ENCODE measurements at regions not wholly inside any gene's neighbourhood (a gene's known extent, or its start where the extent isn't known, plus 50 kb on each side); places are given as distances from the start of the nearest gene placed in this dataset.

DNA sequence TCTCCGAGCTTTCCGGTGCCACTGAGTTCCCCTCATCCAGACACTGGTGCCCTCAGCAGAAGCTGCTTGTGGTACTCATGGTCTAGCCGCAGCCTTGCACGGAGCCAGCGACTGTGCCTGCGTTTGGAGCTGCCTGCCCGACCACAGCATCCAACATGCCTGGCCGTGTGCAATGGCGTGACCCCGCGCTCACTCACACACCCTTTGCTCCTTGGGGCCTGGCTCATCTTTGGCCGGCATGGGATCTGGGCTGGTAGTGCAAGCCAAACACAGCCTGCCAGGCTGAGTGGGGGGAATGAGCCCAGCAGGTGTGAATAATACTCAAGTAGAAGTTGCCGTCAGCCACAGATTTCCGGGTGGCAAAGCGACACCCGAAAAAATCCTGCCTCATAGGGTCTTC, 1178.7 kb upstream of the GBE1 start:
- no peak for DNase-seq (ENCODE audit: low read depth)

DNA sequence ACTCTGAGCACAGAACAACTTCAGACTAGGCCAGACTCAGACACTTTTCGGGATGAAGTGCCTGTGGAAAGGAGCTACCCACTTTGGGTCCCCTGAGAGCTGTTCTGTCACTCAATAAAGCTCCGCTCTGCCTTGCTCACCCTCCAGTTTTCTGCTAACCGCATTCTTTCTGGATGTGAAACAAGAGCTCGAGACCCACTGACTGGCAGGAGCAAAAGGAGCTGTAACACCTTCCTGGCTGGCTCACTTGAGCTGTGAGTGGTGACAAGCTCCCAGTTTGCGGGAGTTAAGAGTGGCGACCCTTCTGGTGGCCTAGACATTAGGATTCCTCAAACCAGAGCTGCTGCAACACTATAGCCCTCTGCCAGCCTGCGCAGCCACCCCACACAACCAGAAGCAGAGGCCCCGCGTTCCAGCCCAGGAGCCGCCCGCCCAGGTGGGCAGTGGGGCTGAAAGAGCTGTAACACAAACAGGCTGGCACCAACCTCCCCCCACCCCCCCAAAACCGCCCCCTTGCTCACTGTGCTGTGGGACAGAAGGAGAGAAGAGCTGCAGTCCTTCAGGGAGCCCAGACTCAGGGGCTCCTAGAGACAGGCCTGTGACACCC, 1178.1 kb upstream of the GBE1 start:
- DNase-seq (ENCODE audit: low read depth): no peak

DNA sequence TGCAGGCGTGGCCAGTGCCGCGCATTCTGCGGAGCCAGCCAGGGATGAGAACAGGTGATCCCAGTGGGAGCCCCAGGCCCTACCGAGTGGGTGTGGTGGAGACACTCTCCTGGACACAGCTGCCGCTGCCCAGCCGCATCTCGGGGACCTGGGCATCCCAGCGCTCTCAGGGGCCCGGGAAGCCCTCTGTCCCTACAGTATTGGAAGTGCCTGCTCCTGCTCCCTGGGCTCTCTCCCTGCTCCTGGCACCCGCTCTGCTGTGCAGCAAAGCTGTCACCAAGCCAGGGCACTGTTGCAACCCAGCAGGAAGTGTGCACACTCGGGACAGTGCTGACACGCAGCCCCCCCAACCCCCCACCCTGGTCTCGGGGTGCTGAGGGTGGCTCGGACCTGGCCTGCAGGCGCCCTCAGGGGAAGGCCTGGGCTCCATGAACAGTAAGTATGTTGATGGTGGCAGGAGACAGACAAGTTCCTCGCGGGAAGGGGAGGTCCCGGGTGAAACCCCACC, 1177.4 kb upstream of the GBE1 start:
- DNase-seq (ENCODE audit: low read depth): no peak

DNA sequence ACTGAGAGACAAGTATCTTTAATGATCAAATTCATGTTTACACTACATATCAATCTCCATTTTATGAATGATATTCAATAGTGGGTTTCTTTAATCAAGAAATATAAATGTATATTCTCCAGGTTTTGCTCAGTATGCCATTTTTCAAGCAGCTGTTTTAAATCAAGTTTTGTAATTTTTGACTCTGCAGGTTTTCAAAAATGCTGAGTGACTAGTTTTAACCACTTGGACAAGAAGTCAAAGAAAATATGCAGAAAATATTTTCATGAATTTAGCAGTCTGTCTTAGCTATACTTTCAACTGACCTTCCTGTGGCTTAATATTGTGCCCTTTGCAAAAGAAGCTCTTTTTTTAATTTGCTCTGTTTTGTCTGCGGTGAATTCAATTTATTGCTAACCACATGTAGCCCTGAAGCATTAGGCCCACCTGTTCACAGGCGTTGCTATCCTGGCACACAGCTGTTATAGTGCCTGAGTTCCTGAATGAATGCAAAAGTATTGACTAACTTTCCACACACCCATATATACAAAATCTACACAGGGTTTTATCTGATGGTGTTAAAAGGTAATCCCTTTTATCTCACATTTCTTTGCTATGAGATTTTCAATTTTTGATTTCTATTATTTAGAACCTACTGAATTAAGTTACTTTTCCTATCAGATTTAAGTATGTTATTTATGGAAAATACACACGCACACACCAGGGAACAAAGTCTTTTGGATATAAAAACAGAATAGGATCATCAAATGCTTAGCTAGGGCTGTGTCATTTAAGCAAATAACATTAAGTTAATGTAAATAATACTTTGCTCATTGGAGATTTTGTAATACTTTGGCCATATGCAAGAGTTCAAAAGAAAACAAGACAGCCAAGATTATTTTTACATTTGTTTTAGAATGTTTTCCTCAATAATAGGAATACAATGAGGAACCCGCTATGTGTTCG, 1166.1 kb upstream of the GBE1 start:
- DNase-seq (ENCODE audit: low read depth): no peak

DNA sequence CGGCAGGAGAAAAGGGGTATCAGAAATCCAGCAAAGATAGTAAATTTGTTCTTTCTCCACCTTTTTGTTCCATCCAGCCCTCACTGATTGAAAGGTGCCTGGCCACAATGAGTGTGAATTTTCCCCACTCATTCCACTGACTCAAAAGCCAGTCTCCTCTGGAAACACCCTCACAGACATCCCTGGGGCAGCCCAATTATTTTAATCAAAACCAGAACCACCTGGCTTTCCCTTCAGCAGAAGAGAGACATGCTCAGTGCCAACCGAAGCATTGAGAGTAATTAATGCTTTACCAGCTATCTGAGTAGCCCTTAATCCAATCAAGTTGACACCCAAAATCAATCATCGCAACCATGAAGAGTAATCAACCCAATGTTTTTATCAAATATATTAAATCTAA, 1129.6 kb upstream of the GBE1 start:
- no peak for DNase-seq (ENCODE audit: low read depth)

DNA sequence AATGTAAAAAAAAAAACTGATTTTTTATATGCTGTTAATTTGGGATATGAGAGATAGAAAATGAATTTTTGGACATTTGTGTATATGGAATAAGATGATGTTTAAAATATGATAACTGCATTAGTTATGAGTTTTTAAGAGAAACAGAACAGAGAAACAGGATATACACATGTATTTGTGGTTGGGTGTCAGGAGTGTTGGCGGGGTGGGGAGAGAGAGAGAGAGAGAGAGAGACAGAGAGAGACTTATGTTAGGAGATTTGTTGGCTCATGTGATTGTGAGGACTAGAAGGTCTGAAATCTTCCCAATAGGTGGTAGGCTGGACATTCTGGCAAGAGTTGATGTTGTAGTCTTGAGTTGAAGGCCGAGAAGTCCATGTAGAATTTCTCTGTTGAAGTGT, 1121.6 kb upstream of the GBE1 start:
- no peak for DNase-seq (ENCODE audit: low read depth)

DNA sequence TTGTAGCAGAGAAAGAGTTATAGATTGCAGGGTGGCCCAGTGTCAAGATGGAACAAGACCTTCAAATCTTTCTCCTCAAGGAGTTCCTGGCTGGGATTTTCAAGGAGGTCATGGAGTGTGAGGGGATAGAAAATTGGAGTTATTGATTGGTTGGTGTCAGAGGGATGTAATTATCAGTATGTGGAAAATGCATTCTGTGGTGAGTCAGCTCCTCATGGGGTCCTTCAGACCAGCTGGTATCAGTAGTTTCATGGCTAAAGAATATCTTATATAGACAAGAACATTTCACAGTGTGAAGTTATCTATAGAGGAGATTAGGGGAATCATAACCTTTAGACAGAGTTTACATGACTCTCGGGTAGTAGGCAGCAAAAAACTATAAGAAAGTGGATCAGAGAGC, 1114.0 kb upstream of the GBE1 start:
- no peak for DNase-seq (ENCODE audit: low read depth)

DNA sequence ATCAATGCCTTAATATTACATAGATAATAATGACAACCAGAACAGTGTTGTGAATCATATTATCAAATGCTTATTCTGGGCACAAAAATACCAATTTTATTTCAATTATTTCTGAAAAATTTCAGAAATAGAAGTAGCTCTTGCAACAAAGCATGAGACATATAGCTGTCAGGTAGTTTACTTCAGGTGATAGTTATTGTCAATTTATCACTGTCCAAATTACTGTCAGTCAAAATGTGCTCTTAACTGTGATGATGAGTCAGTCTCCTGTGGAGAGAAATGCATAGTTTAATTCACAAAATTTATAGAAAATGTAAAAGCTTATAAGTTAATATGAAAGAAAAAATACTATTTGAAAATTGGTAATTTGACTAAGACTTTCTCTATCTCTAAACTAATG, 1078.4 kb upstream of the GBE1 start:
- no peak for DNase-seq (ENCODE audit: low read depth)

DNA sequence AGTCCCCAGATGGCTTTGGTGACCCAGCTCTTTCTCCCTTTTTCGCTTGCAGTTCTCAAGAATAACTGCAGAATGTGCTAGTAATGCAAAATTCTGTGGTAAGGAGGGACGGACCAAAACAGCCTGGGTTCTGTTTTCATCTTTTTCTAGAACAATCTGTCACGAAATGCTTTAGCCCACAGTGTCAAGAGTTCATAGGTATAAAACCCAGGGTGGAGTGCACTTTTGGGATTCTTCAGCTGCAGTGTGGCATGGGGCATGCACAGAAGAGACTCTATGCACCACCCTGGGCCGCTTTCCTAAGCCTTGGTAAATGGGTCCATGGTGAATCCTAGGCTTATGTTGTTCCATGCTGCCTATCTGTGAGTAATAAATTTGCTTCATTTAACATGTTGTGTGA, 1072.7 kb upstream of the GBE1 start:
- no peak for DNase-seq (ENCODE audit: low read depth)

DNA sequence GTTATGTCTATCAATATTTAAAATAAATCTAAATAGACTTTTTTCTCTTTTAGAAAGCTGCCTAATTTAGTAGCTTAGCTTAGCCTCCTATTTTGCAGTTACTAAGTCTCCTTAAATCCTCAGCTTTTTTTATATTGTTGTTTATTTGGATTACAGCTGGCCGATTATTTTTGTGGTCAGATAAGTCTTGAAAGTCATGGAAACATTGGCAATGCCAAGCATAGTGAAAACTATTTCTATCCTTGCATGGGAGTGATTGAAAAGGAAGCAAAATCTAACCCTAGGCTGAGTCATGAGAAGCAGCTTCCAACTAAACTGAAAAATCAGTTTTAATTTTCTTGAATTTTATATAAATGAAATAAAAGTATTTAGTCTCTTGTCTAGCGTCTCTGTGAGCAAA, 1063.0 kb upstream of the GBE1 start:
- no peak for DNase-seq (ENCODE audit: low read depth)

DNA sequence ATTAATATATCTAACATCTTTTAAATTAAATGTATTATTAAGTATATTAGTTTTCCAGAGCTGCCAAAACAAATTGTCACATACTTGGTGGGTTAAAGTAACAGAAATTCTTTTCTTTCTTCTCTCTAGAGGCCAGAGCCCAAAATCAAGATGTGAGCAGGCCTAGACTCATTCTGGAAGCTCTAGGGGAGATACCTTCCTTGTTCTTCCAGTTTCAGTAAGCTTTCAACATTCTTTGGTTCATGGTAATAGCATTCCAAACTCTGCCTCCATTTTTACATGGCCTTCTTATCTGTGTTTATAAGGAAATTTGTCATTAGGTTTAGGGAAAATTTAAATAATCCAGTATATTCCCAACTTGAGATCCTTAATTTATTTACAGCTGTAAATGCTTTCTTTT, 1054.6 kb upstream of the GBE1 start:
- DNase-seq (ENCODE audit: low read depth): no peak

DNA sequence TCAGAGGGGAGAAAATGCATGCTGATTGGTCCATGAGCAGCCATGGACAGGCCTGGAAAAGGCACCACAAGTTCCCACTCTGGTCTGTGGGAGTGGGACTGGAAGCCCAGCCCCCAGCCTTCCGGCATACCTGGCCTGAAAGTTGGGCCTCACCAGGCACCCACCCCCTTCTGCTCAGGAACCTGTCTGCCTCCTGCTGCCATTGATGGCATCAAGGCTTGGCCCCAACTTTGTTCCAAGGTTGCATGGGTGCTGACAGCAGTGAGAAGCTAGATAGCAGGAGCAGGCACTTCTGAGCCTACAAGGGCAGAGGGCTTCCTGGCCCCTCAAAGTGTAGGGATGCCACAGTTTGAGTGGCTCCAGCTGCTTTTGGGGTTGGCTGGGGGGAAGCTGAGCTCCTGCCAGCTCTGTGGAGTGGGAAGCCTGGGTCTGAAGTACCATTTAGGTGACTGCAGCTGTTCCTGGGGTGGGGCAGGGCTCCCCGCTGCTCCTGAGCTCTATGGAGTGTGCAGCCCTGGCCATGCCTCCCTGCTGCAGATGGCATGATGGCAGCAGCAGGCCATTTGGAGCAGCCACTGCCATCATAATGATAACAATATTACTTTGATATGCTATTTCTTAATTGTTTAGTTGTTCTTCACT, 1054.1 kb upstream of the GBE1 start:
- DNase-seq (ENCODE audit: low read depth): no peak

DNA sequence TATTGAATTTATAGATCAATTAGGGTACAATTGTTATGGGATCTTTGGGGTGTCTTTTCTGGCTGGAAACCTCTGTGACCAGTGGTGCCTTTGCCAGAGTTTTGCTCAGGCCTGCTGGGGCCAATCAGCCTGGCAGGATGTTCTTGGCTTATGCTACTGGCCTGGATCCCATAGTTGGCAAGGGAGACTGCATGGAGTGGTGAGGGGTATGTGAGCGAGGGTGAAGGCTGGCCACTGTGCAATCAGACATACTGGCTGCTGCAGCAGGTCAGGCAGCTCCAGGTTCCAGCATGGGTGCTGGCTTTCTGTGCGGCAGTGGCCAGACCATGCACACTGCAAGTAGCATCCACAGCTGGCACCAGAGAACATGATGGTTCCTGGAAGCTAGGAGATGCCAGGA, 1053.2 kb upstream of the GBE1 start:
- DNase-seq (ENCODE audit: low read depth): no peak

DNA sequence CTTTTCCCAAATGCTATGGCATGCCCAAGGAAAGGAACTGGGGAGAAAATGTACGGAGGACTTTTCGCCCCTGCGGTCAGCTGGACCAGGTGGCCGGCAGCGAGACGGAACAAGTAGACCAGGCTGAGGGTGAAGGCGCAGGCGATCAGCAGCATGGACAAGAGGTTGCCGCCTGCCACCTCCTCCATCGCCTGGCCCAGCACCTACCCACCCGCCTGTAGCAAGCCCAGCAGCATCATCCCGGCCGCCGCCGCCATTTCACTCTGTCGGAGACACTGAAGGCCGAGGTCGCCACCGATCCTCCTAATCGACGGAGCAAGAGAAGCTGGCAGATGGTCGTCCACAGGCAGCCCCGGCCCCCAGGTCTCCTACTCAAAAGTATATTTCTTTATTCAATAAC, 1046.3 kb upstream of the GBE1 start:
- DNase-seq (ENCODE audit: low read depth): no peak

DNA sequence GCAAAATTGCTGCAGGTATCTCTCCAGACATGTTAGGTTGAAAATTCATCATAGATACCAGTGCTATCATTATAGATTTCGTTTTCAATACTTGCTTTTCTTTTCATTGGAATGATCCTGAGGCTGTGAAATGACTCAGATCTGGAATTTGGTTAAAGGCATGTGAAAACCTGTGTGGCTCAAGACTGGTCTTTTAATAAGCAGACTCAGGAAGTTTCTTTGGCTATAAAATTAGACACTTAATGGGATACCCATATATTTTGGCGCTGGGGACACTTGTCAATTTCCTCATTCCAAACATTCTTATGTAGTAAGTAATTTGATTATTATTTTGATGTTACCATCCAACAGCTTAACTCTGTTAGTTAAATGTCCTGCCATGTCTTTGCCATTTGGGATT, 1041.1 kb upstream of the GBE1 start:
- no peak for DNase-seq (ENCODE audit: low read depth)

DNA sequence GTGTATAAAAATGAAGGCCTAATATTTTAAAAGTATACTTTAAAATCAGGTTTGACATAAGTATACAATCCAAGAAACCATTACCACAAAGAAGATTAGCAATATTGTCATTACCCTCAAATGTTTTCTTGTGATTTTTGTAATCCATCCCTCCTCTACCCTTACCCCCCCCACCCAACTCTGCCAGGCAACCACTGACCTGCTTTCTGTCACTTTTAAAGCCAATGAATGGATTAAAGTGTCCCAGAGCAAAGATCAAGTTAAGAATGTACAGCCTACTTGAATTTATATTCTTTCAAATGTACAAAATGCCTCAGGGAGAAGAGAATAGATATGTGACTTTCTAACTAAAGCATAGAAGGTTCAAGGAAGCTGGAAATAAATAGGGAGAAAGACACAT, 1038.8 kb upstream of the GBE1 start:
- no peak for DNase-seq (ENCODE audit: low read depth)

DNA sequence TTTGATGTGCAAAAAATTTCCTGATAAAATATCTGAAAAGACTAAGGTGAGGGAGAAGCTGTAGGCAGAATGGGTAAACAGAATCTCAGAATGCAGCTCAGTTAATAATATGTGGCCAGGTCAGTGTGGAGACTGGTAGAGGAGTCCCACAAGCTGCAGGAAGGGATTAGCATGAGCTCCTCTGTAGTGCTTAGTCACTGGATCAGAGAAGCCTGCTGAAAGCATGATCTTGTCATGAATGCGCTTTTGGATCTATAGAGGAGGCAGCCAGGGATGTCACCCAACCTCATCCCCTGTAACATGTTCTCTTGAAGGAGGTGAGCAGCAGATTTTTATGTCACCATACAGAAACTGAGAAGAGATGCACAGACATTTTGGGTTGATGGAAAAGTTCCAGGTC, 1035.3 kb upstream of the GBE1 start:
- DNase-seq (ENCODE audit: low read depth): no peak

DNA sequence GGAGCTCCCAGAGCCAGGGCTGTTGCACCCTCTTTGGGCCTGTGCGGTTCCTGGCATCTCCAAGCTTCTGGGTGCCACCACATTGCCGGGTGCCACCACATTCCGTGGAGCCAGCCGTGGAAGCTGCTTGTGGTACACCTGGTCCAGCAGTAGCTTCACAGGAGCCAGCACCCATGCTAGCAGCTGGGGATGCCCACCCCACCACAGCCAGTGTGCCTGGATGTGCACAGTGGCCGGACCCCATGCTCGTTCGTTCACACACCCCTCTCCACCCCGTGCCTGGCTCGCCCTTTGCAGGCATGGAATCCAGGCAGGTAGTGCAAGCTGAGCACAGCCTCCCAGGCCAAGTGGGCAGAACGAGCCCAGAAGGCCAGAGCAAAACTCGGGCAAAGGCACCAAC, 1029.8 kb upstream of the GBE1 start:
- DNase-seq (ENCODE audit: low read depth): no peak

DNA sequence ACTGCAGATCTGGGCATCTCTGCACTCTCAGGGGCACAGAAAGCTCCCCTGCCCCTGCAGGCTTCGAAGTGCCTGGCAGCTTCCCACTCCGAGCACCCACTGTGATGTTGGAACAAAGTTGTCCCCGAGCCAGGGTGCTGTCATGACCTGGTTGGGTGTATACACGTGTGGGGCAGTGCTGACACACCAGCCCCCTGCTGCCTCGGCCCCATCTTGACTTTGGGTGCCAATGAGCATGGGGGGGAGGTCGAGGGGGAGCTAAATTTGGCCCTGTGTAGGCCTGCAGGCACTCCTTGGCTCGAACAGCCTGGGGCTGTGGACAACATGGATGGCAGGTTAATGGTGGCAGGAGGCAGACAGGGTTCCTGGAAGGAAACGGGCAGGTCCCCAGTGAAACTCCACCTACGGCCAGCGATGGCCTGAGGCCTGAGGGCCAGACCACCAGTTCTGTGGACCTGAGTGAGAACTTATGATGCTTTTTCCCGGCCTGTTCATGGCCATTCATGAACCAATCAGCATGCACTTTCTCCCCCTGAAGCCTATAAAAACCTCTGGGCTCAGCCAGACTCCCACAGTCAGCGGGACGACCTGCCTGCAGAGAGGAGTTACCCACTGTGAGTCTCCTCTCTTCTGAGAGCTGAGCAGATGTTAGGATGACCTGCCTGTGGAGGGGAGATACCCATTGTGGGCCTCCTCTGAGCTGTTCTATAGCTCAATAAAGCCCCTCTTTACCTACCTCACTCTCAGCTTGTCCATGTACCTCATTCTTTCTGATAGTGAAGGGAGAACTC, 1029.1 kb upstream of the GBE1 start:
- no peak for DNase-seq (ENCODE audit: low read depth)

DNA sequence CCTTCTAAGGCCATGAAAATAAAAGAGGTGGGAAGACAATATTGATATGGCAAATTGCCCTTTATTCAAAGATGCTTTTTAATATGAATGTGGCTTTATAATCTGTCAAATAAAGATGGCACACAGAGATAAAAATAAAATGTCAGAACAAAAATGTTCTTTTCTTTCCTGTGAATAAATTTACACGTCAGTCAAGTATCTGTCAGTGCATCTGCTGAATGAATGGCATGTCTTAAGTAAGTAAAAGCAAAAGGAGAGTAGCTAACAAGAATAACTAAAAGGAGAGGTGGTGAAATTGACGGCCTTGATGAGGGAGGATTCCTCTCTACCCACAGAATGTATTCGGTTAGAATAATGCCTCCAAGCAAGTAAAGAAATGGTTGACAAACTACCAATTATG, 1021.7 kb upstream of the GBE1 start:
- no peak for DNase-seq (ENCODE audit: low read depth)

DNA sequence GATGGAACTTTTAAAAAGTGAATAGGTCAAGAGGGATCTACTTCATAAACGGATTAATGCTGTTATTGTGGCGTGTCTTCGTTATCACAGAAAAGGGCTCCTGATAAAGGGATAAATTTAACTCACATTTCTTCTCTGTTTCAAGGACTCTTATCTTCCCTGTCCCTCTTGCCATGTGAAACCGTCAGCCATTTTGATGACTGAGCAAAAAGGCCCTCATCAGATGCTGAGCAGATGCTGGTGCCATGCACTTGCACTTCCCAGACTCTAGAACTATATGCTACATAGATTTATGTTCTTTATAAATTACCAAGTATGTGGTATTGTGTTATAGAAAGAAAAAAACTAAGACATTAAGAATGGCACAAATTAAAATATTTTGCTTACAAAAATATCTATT, 1011.8 kb upstream of the GBE1 start:
- DNase-seq (ENCODE audit: low read depth): no peak

DNA sequence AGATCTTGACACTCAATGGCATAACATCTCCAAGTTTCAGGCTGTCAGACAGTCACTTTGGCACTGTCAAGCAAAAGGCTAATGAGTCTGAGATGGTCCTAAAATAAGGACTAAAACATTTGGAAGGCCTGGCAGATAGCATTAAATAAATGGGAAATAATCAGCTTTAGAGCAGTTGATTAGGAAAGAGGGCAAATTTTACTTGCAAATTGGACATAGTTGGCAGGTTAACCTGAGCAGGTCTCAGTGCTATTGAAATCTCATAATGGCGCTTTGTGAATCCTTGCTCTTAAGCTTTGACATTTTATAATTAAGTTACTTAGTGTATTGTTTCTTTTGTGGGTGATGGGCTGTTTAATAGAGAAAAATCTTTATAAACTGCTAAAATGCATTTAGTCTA, 1003.1 kb upstream of the GBE1 start:
- no peak for DNase-seq (ENCODE audit: low read depth)

All from Daoy (cell line).